Mesodermal cell (in vitro differentiated cells): ENCODE measurements at regions not wholly inside any gene's neighbourhood (a gene's known extent, or its start where the extent isn't known, plus 50 kb on each side); places are given as distances from the start of the nearest gene placed in this dataset.

Experiments used
- H3K27ac ChIP-seq: 2 replicates; pipeline ENCODE4 v1.7.0; 2013; ENCODE audit warnings: mild to moderate bottlenecking, low read depth, low read length, moderate library complexity; ENCODE audit not compliant: severe bottlenecking
- H3K36me3 ChIP-seq: 2 replicates; pipeline ENCODE4 v1.7.1; 2013; ENCODE audit warnings: mild to moderate bottlenecking, low read length, moderate library complexity; ENCODE audit not compliant: control insufficient read depth, insufficient read depth
- H3K4me1 ChIP-seq: one replicate; pipeline ENCODE4 v1.7.1; 2013; ENCODE audit warnings: mild to moderate bottlenecking, low read length; ENCODE audit not compliant: insufficient read depth, control insufficient read depth, poor library complexity, severe bottlenecking
- H3K4me3 ChIP-seq: 2 replicates; pipeline ENCODE4 v1.7.0; 2013; ENCODE audit warnings: low read length, control low read depth, mild to moderate bottlenecking; ENCODE audit not compliant: insufficient read depth, poor library complexity, severe bottlenecking; ENCODE audit errors: extremely low read depth
- H3K9me3 ChIP-seq: 2 replicates; pipeline ENCODE4 v1.7.1; 2013; ENCODE audit warnings: mild to moderate bottlenecking, low read length, moderate library complexity; ENCODE audit not compliant: control insufficient read depth
- WGBS, 2 experiments: methylation state at CpG; one replicate each; pipeline ENCODE4 v1.1.5; 2013; ENCODE audit warnings: missing lambda C conversion rate in 2 of 2; ENCODE audit not compliant: insufficient coverage in 2 of 2; 5-methylcytosine and 5-hydroxymethylcytosine counted together

- no peaks in the 10 kb centered on the region for H3K9me3 ChIP-seq
- no peak overlapping the region for H3K27ac ChIP-seq
- no peaks in the 10 kb centered on the region for H3K36me3 ChIP-seq
- WGBS, 2 experiments, result 86% methylated on average over 1 of the region's 3 CpGs; no CpG with 5 or more reads in 1 of the 2 experiments
- H3K4me1 ChIP-seq, result no peaks in the 10 kb centered on the region
- H3K4me3 ChIP-seq, result no peak overlapping the region
Measured at GRCh38 chr9:18183974-18184373, 290.0 kb upstream of the ADAMTSL1 start.

DNA sequence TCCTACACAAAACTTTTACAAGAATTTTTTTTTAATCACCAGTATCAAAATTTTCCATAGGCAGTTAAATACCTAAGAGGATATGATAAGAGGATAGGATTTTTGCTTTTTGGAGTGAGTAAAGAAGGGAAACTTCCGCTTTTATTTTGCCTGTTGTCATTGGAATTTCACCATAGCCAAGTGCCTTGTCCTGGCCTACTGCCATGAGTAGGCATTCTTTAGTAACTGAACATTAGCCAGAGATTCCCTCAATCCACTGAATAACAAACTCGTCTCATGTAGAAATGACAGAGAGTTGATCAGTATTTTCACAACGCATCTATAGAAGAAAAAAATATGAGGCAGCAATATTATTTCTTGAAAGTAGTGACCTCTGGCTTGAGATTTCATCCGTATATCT is 289.6 kb upstream of the ADAMTSL1 start:
- Histone ChIP-seq H3K4me1 (no peaks in the 10 kb centered on the region), H3K36me3 (no peaks in the 10 kb centered on the region), H3K9me3 (no peaks in the 10 kb centered on the region), H3K27ac (no peak overlapping the region), H3K4me3 (no peak overlapping the region)
- 83 to 100% methylated on average over 1 of the region's 4 CpGs for WGBS, 2 experiments

DNA sequence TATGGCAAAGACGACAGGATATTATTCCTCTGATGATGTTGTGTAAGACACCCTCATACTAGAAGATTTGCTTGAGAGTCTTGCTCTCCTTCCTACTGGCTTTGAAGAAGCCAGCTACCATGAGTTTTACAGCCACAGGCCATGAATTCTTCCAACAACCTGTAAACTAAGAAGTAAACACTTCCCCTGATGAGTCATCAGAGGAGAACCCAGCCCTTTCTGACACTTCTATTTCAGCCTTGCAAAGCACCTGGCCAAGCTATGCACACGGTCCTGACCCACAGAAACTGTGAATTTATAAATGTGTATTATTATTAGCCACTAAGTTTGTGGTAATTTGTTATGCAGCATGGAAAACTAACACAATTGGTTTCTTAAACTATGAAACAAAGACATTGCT is 288.8 kb upstream of the ADAMTSL1 start:
- no peaks in the 10 kb centered on the region for H3K4me1 ChIP-seq
- no peaks in the 10 kb centered on the region for H3K9me3 ChIP-seq
- WGBS, 2 experiments, result no CpG with 5 or more reads among the region's 2 CpGs
- no peaks in the 10 kb centered on the region for H3K36me3 ChIP-seq
- H3K4me3 ChIP-seq, result no peak overlapping the region
- no peak overlapping the region for H3K27ac ChIP-seq

GRCh38 chr9:18188971-18189370 is 285.0 kb upstream of the ADAMTSL1 start:
- Histone ChIP-seq H3K4me1 (no peaks in the 10 kb centered on the region), H3K27ac (no peak overlapping the region), H3K9me3 (no peaks in the 10 kb centered on the region), H3K36me3 (no peaks in the 10 kb centered on the region), H3K4me3 (no peak overlapping the region)
- WGBS, 2 experiments, result 80 to 100% methylated on average over 1 to 2 of the region's 4 CpGs

- 83% methylated on average over 1 of the region's 3 CpGs; no CpG with 5 or more reads in 1 of the 2 experiments for WGBS, 2 experiments
Measured at GRCh38 chr9:18189871-18190670, 283.9 kb upstream of the ADAMTSL1 start.

GRCh38 chr9:18190671-18191374 is 283.1 kb upstream of the ADAMTSL1 start:
- H3K36me3 ChIP-seq, result no peaks in the 10 kb centered on the region
- peaks cover 3% of the 10 kb centered on the region for H3K4me1 ChIP-seq
- H3K4me3 ChIP-seq, result no peak overlapping the region
- WGBS, 2 experiments, result 90 to 93% methylated on average over 2 to 3 of the region's 4 CpGs
- H3K9me3 ChIP-seq, result no peaks in the 10 kb centered on the region
- H3K27ac ChIP-seq, result no peak overlapping the region

More at GRCh38 chr9:18189871-18190670, 283.9 kb upstream of the ADAMTSL1 start:
- H3K9me3 ChIP-seq, result no peaks in the 10 kb centered on the region
- peaks cover 3% of the 10 kb centered on the region for H3K4me1 ChIP-seq
- no peak overlapping the region for H3K4me3 ChIP-seq
- H3K36me3 ChIP-seq, result no peaks in the 10 kb centered on the region
- no peak overlapping the region for H3K27ac ChIP-seq

DNA sequence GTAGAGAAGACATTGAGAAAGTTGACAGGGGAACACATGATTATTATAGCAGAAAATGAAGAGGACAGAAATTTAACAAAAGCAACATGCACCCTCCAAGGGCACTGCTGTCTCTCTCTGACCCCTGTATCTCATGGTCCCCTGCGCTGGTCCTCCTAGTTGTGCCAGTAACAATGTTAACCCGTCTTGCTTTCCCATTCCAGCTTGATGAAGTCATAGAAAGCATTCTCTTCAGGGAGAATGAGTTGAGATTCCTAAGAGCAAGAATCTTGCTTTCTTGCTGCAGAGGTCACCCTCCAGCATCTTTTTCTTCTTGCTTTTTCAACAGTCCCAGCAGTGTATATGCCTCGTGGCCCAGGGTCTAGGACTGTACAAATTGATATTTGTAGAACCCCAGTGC is 279.6 kb upstream of the ADAMTSL1 start:
- no peaks in the 10 kb centered on the region for H3K36me3 ChIP-seq
- peaks cover 3% of the 10 kb centered on the region for H3K4me1 ChIP-seq
- no peaks in the 10 kb centered on the region for H3K9me3 ChIP-seq
- no peak overlapping the region for H3K27ac ChIP-seq
- no peak overlapping the region for H3K4me3 ChIP-seq
- WGBS, 2 experiments, result 85% methylated on average over 3 of the region's 3 CpGs; no CpG with 5 or more reads in 1 of the 2 experiments

GRCh38 chr9:18195223-18195622 is 278.7 kb upstream of the ADAMTSL1 start:
- H3K9me3 ChIP-seq, result no peaks in the 10 kb centered on the region
- H3K4me1 ChIP-seq, result peaks cover 3% of the 10 kb centered on the region
- no peaks in the 10 kb centered on the region for H3K36me3 ChIP-seq
- no peak overlapping the region for H3K27ac ChIP-seq
- no peak overlapping the region for H3K4me3 ChIP-seq
- WGBS, 2 experiments, result 100% methylated on average over 1 to 2 of the region's 3 CpGs

- WGBS, 2 experiments, result 75 to 93% methylated on average over 2 to 4 of the region's 4 CpGs
- H3K36me3 ChIP-seq, result no peaks in the 10 kb centered on the region
- H3K27ac ChIP-seq, result no peak overlapping the region
- no peak overlapping the region for H3K4me3 ChIP-seq
- no peaks in the 10 kb centered on the region for H3K9me3 ChIP-seq
- no peaks in the 10 kb centered on the region for H3K4me1 ChIP-seq
Measured at GRCh38 chr9:18202924-18203323, 271.0 kb upstream of the ADAMTSL1 start.

GRCh38 chr9:18207735-18208134 is 266.2 kb upstream of the ADAMTSL1 start:
- Histone ChIP-seq H3K4me3 (no peak overlapping the region), H3K36me3 (no peaks in the 10 kb centered on the region), H3K9me3 (no peaks in the 10 kb centered on the region), H3K27ac (no peak overlapping the region), H3K4me1 (no peaks in the 10 kb centered on the region)
- WGBS, 2 experiments, result 83 to 86% methylated on average over 1 of the region's 3 CpGs
